22Rv1 (cell line): ENCODE measurements at regions not wholly inside any gene's neighbourhood (a gene's known extent, or its start where the extent isn't known, plus 50 kb on each side); places are given as distances from the start of the nearest gene placed in this dataset.

ENCODE experiments used
- CTCF ChIP-seq: fragments of 450-650 bp; IDR thresholded peaks from 2 replicates; pipeline ENCODE4 v1.5.1; 2017; ENCODE audit warnings: mild to moderate bottlenecking
- ZFX ChIP-seq: fragments of 450-650 bp; IDR thresholded peaks from 2 replicates; pipeline ENCODE4 v1.6.1; 2017; ENCODE audit warnings: antibody characterized with exemption, borderline replicate concordance

GRCh38 chr7:115357703-115357999 lies 435.8 kb downstream of the MDFIC start:
- no peak for TF ChIP-seq CTCF
- TF ChIP-seq ZFX, result no peak
